ENCODE measurements at regions not wholly inside any gene's neighbourhood (a gene's known extent, or its start where the extent isn't known, plus 50 kb on each side); places are given as distances from the start of the nearest gene placed in this dataset.

- TF ChIP-seq GATA2 (IDR thresholded peaks at IDR 0.05; ENCODE audit: low read depth, low read length) (no peak), GATA3 (IDR thresholded peaks at IDR 0.05; ENCODE audit: low read depth, low read length) (no peak)
Measured at GRCh38 chr4:124536946-124537345, 175.6 kb downstream of the ANKRD50 start.

GRCh38 chr4:124537971-124538370 is 174.6 kb downstream of the ANKRD50 start:
- TF ChIP-seq GATA3 (IDR thresholded peaks at IDR 0.05; ENCODE audit: low read depth, low read length) (no peak), GATA2 (IDR thresholded peaks at IDR 0.05; ENCODE audit: low read depth, low read length) (no peak)

GRCh38 chr4:124540014-124540413 is 172.5 kb downstream of the ANKRD50 start:
- TF ChIP-seq GATA2 (IDR thresholded peaks at IDR 0.05; ENCODE audit: low read depth, low read length): no peak
- no peak for TF ChIP-seq GATA3 (IDR thresholded peaks at IDR 0.05; ENCODE audit: low read depth, low read length)

DNA sequence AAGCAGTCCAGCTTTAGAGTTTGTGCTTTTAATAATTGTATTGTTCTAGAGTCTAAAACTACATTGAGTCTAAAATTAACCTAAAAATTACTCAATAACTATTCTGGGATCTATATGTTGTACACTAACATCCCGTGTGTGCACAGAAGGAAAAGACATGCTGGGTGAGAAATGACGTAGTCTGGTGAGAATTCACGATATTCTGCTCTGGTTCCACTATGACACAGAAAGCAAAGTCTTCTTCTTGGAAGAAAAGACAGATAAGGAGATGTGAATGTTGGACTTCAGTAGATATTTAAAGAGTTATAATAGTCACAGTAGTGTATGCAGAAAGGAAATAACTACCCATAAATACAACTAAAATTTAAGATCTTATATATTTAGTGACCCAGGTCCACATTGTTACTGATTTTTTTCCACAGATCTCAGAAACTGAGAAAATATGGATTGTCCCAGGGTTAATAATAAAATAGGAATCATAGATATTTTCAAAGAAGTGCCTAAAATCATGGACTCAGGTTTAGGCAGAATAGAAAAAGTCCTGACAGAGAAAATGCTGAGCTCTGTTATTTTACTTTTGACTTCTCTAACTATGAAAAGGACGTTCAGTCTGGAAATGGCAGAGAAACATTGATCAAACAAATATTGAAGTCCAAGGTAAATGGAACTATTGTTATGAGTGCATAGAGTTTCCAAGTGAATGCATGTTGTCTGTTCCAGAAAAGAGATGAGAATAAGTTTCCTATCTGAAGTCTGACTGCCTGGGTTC is 170.7 kb downstream of the ANKRD50 start:
- no peak for TF ChIP-seq GATA2 (IDR thresholded peaks at IDR 0.05; ENCODE audit: low read depth, low read length)

DNA sequence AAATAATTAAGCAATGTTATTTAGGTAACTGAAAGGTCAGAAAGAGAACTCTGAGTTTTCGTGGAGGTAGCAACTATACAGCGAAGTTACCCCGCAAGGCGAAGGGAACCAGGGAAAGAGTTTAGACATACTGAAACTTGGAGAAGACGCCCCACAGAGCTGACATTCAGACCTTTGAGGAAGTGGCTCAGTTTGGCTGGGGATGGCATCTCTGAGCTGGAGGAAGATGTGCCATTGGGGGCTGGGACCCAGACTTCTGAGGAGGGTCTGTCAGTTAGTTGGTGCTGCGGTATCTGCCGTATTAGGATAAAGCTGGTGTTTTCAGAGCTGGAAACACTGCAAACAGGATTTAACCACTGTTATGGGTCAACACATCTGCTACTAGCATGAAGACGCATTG is 156.6 kb downstream of the ANKRD50 start:
- TF ChIP-seq GATA2 (IDR thresholded peaks at IDR 0.05; ENCODE audit: low read depth, low read length): no peak

- TF ChIP-seq GATA2 (IDR thresholded peaks at IDR 0.05; ENCODE audit: low read depth, low read length): no peak
- no peak for TF ChIP-seq GATA3 (IDR thresholded peaks at IDR 0.05; ENCODE audit: low read depth, low read length)
Measured at GRCh38 chr4:124564121-124564520, 148.4 kb downstream of the ANKRD50 start.

DNA sequence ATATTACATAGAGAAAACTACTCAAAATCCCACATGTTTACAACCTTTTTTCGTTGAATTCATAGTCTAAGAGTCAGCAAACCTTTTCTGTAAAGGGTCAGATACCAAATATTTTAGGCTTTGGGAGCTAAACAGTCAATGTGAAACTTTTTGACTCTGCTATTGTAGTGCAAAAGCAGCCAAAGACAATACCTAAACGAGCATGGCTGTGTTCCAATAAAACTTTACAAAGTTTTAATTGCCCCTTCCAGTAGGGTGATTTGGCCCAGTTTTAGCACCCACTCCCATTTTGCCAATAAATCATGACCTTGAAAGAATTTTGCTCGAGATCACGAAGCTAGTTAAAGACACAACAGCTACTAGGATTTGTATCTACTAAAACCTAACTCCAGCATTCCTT is 147.2 kb downstream of the ANKRD50 start:
- TF ChIP-seq GATA3 (IDR thresholded peaks at IDR 0.05; ENCODE audit: low read depth, low read length) (no peak), GATA2 (IDR thresholded peaks at IDR 0.05; ENCODE audit: low read depth, low read length) (no peak)

GRCh38 chr4:124566030-124566429 is 146.5 kb downstream of the ANKRD50 start:
- TF ChIP-seq GATA3 (IDR thresholded peaks at IDR 0.05; ENCODE audit: low read depth, low read length): no peak
- TF ChIP-seq GATA2 (IDR thresholded peaks at IDR 0.05; ENCODE audit: low read depth, low read length): no peak

DNA sequence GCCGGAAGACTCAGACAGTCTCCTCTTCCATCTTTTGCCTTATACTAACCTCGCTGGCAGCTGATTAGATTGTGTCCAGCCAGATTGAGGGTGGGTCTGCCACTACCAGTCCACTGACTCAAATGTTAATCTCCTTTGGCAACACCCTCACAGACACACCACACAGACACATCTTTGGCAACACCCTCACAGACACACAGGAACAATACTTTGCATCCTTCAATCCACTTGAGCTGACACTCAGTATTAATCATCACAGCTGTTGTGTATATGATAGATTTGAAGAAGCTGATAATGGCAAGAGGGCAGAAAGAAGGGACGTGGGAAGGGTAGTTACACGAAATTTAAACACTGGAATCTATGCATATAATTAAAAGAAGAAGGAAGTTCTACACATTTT is 139.5 kb downstream of the ANKRD50 start:
- no peak for TF ChIP-seq GATA3 (IDR thresholded peaks at IDR 0.05; ENCODE audit: low read depth, low read length)
- TF ChIP-seq GATA2 (IDR thresholded peaks at IDR 0.05; ENCODE audit: low read depth, low read length): no peak

DNA sequence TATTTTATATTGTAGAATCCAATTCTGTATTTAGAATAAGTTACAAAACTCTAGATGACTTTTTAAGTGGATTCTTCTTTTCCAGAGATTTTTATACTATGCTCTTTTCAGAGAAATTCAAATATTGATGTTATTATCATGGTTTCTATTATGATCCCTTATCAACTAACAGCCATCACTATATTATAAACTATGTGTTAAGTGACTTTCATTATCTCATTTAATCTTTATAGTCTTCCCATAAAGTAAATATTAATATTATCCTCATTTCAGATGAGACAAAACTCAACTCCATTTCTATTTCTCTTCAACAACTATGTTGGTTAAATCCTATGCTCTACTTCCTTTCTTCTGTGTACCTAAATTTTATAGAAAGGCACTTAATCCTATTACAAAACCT is 132.6 kb downstream of the ANKRD50 start:
- no peak for TF ChIP-seq GATA3 (IDR thresholded peaks at IDR 0.05; ENCODE audit: low read depth, low read length)
- no peak for TF ChIP-seq GATA2 (IDR thresholded peaks at IDR 0.05; ENCODE audit: low read depth, low read length)

DNA sequence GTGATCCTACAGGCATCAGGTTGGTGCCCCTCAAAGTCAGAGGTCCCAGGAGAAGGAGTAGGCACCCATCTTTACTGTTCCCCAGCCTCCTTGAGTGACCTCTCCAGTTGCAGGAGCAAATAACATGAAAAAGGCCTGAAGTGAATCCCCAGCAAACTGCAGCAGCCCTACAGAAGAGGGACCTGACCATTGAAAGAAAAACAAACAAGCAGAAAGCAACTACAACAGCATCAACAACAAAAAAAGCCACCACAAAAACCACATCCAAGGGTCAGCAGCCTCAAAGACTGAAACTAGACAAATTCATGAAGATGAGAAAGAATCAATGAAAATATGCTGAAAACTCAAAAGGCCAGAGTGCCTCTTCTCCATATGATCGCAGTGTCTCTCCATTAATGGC is 128.7 kb downstream of the ANKRD50 start:
- TF ChIP-seq GATA3 (IDR thresholded peaks at IDR 0.05; ENCODE audit: low read depth, low read length) (no peak), GATA2 (IDR thresholded peaks at IDR 0.05; ENCODE audit: low read depth, low read length) (no peak)

GRCh38 chr4:124589786-124590185 is 122.7 kb downstream of the ANKRD50 start:
- no peak for TF ChIP-seq GATA2 (IDR thresholded peaks at IDR 0.05; ENCODE audit: low read depth, low read length)
- TF ChIP-seq GATA3 (IDR thresholded peaks at IDR 0.05; ENCODE audit: low read depth, low read length): no peak

GRCh38 chr4:124590480-124590879 is 122.1 kb downstream of the ANKRD50 start:
- TF ChIP-seq GATA2 (IDR thresholded peaks at IDR 0.05; ENCODE audit: low read depth, low read length): no peak
- TF ChIP-seq GATA3 (IDR thresholded peaks at IDR 0.05; ENCODE audit: low read depth, low read length): no peak

GRCh38 chr4:124591637-124592036 is 120.9 kb downstream of the ANKRD50 start:
- TF ChIP-seq GATA2 (IDR thresholded peaks at IDR 0.05; ENCODE audit: low read depth, low read length) (no peak), GATA3 (IDR thresholded peaks at IDR 0.05; ENCODE audit: low read depth, low read length) (no peak)

DNA sequence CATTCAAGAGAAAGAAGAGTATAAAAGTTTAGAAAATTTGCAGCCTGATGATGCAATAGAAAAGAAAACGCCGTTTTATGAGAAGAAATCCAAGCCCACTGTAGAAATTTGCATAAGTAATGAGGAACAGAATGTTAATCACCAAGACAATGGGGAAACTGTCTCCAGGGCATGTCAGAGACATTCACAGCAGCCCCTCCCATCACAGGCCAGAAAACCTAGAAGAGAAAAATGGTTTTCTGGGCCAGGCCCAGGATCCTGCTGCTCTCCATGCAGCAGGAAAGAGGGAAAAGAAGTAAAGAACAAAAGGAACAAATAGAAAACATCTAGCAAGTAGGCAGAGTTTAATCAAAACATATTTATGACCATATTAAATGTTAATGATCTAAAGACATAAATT is 119.0 kb downstream of the ANKRD50 start:
- no peak for TF ChIP-seq GATA2 (IDR thresholded peaks at IDR 0.05; ENCODE audit: low read depth, low read length)
- TF ChIP-seq GATA3 (IDR thresholded peaks at IDR 0.05; ENCODE audit: low read depth, low read length): no peak

DNA sequence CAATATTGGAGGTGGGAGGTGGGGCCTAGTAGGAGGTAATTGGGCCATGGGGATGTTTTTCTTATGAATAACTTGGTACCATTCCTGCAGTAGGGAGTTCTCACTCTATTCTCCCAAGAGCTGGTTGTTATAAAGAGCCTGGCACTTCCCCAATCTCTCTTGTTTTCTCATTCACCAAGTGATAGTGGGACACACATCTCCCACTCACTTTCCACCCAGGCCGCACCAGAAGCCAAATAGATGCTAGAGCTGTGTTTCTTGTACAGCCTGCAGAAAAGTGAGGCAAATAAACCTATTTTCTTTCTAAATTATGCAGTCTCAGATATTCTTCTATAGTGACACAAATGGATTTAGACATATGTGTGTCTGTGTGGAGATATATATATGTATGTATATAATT is 117.6 kb downstream of the ANKRD50 start:
- no peak for TF ChIP-seq GATA3 (IDR thresholded peaks at IDR 0.05; ENCODE audit: low read depth, low read length)
- TF ChIP-seq GATA2 (IDR thresholded peaks at IDR 0.05; ENCODE audit: low read depth, low read length): no peak

Data from SH-SY5Y (cell line).